Stimulated activated CD4-positive, alpha-beta T cell treated with anti-CD3 and anti-CD28 coated beads, Interleukin-2, amount 100 ng/mL, for 4 hours (primary cell): ENCODE measurements at regions not wholly inside any gene's neighbourhood (a gene's known extent, or its start where the extent isn't known, plus 50 kb on each side); places are given as distances from the start of the nearest gene placed in this dataset.

Experiments used
- DNase-seq: peaks from one replicate; pipeline ENCODE4 v3.0.0-alpha.2; 2020; ENCODE audit warnings: low read depth

DNA sequence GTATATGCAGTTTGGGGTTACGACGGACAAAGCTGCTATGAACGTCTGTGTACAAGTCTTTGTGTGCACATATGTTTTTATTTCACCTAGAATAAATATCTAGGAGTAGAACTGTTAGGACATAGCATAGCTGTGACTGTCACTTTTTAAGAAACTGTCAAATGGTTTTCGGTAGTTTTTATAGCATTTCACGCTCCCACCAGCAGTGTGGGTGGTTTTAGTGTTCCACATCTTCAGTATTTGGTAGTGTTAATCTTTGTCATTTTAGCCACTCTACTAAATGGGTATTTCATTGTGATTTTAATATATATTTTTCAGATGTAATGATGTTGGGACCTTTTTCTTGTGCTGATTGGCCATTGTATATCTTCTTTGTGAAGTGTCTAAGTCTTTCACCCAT, 109.1 kb upstream of the BCAT1 start:
- DNase-seq, result no peak

DNA sequence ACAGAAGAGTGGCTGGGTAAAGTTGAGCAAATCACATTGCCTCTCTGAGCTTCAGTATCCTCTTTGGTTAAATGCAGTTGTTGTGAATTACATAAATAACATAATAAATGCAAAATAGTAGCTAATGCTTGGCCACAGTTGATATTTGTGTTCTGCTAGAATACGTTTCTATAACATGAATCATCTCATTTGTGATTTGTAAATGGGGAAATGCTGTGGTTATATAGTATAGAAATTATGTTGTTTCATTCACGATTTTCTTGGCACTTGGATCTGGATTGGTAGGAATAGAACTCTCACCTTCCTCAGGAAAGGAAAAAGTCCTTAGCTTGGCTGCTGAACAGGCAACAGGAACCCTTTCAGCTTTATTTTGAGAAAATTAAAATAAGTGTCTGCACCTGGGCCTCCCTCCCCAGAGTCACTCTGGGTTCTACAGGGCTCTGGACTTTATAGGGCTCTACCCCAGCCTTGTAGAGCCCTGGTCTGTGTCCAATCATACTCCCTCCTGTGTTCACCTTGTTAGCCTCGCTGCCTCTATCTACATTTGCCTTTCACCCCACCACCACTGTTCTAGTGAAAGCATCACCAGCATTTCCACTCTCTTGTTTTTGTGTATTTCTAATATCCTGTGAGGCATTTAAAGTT, 107.7 kb upstream of the BCAT1 start:
- DNase-seq, result no peak

GRCh38 chr12:25056011-25056410, 107.1 kb upstream of the BCAT1 start:
- no peak for DNase-seq

DNA sequence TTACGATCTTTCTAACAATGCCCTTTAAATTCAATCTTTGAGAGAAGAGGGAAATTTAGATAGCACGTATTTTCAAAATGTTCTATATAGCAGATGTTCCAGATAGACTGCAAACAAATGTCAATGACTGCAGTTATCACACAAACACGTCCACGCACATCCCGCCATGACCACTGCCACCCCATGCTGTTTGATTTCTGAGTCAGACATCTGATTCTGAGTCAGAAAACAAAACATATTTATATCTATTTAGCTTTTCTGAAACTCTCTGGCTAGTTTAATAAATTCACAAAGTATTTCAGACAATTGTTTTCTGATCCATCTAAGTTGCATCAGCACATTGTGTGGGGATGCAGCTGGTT, 105.9 kb upstream of the BCAT1 start:
- DNase-seq, result peak; percentile 19

- DNase-seq, result no peak
Measured at GRCh38 chr12:25054076-25054782, 105.3 kb upstream of the BCAT1 start.

- DNase-seq, result no peak
Measured at GRCh38 chr12:25052914-25053211, 104.0 kb upstream of the BCAT1 start.

DNA sequence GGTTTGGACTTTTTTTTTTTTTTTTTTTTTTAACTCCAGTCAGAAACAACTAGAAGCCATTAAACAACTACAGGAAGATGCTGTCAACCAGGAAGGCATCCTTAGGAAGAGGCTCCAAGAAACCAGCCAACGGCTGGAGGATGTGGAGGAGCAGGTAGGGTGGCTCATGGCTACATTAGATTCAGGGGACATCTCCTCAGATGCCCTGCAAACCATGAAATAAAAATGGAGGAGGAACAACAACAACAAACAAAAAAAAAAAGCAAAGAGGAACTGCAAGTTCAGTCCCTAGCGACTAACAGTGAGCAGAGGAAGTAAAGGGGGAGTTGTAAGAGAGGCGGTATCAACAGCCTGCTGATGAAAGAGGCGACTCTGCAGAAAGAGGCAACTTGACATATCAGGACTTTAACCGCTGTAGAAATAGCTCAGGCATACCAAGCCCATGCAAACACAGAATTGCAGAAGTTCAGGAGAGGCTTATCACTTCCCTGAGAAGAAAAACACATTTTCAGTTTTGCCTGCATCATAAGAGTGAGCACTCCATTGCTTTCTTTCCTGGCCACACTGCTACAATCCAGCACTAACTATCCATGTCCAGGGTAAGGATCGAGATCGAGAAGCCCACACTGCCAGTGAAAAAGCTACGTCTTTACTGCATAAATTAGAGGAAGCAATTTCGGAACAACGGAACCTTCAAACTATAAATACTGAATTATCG, 103.5 kb upstream of the BCAT1 start:
- DNase-seq, result peak; percentile 23

GRCh38 chr12:25051656-25052195, 102.8 kb upstream of the BCAT1 start:
- DNase-seq, result peak; percentile 19

- no peak for DNase-seq
Measured at GRCh38 chr12:25051171-25051570, 102.3 kb upstream of the BCAT1 start.

- DNase-seq, result no peak
Measured at GRCh38 chr12:25045869-25046268, 97.0 kb upstream of the BCAT1 start.

DNA sequence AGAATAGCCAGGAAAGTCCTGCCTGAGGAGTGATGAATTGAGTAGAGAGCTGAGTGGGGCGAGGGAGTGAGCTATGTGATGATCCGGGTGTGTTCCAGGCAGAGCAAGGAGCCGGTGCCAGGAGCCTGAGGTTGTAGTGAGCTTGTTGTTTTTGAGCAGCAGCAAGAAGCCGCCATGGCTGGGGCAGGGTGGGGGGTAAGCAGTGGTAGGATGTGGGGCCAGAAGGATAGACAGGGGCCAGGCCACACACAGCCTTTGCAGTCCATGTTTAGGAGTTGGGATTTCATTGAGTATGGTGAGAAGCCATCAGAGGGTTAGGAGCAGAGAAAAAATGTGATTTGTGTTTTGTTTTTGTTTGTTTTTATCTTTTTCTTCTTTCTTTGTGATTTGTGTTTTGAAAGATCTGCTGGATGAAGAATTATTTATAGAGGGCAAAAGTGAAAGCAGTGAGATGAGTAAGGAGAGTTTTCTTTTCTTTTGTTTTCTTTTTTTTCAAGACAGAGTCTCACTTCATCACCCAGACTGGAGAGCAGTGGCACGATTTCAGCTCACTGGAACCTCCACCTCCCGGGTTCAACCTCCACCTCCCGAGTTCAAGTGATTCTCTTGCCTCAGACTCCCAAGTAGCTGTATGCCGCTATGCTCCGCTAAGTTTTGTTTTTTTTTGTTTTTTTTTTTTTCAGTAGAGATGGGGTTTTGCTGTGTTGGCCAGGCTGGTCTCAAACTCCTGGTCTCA, 92.3 kb upstream of the BCAT1 start:
- no peak for DNase-seq

- DNase-seq, result no peak
Measured at GRCh38 chr12:25040593-25040992, 91.7 kb upstream of the BCAT1 start.

DNA sequence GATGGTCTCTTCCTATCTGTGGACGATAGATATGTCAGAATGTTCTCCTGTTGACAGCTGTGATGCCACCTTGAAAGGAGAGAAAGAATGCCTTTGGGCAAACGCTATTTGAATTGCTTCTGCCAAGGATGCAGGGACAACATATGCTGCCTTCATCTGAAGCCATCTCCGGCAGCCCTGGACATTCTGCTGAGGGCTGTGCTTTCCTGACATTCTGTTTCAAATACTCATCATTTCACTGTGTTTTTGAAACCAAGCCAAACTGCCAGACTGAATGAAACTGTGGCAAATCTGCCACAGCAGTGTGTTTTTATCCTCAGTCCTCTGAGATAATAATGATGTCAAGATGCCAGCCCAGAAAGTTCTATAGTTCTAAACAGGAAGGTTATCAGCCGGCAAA, 85.8 kb upstream of the BCAT1 start:
- no peak for DNase-seq

DNA sequence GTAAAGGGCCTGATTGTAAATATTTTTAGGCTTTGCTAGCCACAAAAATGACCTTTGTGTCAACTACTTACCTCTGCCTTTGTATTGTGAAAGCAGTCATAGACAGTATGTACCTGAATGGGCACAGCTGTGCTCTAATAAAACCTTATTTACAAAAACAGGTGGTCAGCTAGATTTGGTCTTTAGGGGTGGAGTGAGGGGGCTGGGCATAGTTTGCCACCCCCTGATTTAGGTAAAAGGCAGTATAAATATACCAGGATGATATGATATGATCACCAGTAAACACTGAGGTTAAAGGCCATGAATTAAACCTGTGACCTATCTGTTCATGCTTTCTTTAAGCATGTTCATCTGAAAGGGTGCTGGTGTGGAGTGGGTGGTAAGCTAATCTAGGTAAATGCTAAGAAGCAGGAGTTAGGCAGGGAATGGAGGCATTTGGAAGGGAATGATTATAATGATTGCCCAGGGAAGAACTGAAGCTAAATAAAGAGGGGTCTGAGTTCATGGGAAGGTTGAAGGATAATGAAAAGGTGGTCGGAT, 77.1 kb upstream of the BCAT1 start:
- no peak for DNase-seq

GRCh38 chr12:25025260-25025659, 76.4 kb upstream of the BCAT1 start:
- DNase-seq, result no peak

- DNase-seq, result no peak
Measured at GRCh38 chr12:25023808-25024207, 74.9 kb upstream of the BCAT1 start.

DNA sequence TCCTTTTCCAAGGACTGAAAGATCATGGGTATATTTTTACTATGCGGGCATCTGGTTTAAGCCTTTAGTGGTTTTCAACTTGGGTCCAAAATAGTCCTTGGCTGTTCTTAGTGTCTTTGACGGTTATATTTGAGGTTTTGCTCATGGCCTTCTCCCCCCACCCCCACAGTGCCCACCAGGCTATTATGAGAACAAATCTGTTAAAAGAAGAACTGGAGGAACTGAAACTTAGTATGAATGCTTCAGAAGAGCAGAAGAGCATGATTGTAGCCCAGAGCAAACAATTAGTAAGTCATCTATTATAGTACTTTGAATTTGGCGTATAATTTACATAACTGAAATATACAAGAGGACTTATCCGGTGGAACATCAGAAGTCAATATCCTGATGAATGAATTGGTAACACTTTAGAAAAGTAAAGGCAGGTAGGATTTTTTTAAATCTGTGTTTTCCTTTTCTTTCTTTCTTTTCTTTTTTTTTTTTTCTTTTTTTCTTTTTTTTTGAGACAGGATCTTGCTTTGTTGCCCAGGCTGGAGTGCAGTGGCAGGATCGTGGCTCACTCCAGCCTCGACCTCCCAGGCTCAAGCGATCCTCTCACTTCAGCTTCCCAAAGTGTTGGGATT, 71.8 kb upstream of the BCAT1 start:
- DNase-seq, result no peak

GRCh38 chr12:25018146-25018545, 69.2 kb upstream of the BCAT1 start:
- no peak for DNase-seq

DNA sequence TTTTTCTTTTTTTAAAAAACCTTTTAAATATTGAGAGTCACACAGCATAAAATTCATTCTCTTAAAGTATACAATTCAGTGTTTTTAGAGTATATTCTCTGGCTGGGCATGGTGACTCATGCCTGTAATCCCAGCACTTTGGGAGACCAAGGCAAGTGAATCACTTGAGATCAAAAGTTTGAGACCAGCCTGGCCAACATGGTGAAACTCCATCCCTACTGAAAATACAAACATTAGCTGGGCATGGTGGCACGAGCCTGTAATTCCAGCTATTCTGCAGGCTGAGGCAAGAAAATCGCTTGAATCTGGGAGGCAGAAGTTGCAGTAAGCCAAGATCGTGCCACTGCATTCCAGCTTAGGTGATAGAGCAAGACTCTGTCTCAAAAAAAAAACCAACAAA, 68.4 kb upstream of the BCAT1 start:
- no peak for DNase-seq

DNA sequence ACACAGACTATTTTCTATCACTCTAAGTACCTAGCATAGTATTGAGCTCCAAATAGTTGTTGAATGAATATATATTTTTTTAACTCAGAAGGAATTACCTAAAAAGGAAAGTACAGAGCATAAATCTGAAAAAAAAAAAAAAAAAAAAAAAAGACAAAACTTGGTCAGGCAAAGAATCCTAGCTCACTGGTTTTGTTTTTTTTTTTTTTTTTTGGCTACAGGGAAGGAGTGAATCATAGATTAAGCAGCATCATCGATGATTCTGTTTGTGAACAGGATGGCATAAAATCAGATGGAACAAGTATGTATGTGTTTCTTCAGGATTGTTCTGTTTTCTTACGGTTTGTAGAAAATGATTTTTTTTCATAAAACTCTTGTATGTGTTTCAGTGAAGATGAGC, 66.1 kb upstream of the BCAT1 start:
- DNase-seq, result no peak

DNA sequence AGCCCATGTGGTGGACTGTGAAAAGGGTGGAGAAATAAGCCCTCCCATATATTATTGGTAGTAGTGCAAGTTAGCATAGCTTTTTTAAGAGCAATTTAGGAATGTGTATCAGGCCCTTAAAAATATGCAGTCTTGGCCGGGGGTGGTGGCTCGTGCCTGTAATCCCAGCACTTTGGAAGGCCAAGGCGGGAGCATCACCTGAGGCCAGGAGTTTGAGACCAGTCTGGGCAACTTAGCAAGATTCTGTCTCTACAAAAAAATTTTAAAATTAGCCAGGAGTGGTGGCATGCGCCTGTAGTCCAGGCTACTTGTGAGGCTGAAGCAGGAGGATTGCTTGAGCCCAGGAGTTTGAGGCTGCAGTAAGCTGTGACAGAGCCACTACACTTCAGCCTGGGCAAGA, 64.2 kb upstream of the BCAT1 start:
- DNase-seq, result no peak

GRCh38 chr12:25009496-25010092, 60.7 kb upstream of the BCAT1 start:
- no peak for DNase-seq
